OCI-LY1 (cell line): ENCODE measurements at regions not wholly inside any gene's neighbourhood (a gene's known extent, or its start where the extent isn't known, plus 50 kb on each side); places are given as distances from the start of the nearest gene placed in this dataset.

Experiments
- H2AFZ ChIP-seq: fragments of 200-600 bp; sonication (generic), shearing (Covaris generic); 2 replicates; pipeline ENCODE4 v1.6.0; 2014; ENCODE audit warnings: antibody characterized with exemption, mild to moderate bottlenecking, low read length
- H3F3A ChIP-seq: fragments of 200-600 bp; sonication (generic), shearing (Covaris generic); 2 replicates; pipeline ENCODE4 v1.6.0; 2014; ENCODE audit warnings: mild to moderate bottlenecking, antibody characterized with exemption, low read length, moderate library complexity; ENCODE audit not compliant: insufficient read depth
- H3K27ac ChIP-seq: fragments of 200-600 bp; sonication (generic); 2 replicates; pipeline ENCODE4 v1.5.1; 2014; ENCODE audit warnings: low read length, mixed run types, mild to moderate bottlenecking, low read depth; ENCODE audit not compliant: poor library complexity, severe bottlenecking
- H3K27me3 ChIP-seq: fragments of 200-600 bp; sonication (generic); 2 replicates; pipeline ENCODE4 v1.6.0; 2014; ENCODE audit warnings: antibody characterized with exemption, mild to moderate bottlenecking, low read length, moderate library complexity; ENCODE audit not compliant: insufficient read depth
- H3K36me3 ChIP-seq: fragments of 200-600 bp; sonication (generic); 2 replicates; pipeline ENCODE4 v1.6.1; 2014; ENCODE audit warnings: mild to moderate bottlenecking, antibody characterized with exemption, low read length, moderate library complexity, mixed read lengths; ENCODE audit not compliant: insufficient read depth
- H3K4me1 ChIP-seq: fragments of 200-600 bp; sonication (generic); 2 replicates; pipeline ENCODE4 v1.5.1; 2014; ENCODE audit warnings: mild to moderate bottlenecking, low read length, moderate library complexity; ENCODE audit not compliant: insufficient read depth, severe bottlenecking
- H3K4me2 ChIP-seq: fragments of 200-600 bp; sonication (generic), shearing (Covaris generic); 2 replicates; pipeline ENCODE4 v1.6.1; 2014; ENCODE audit warnings: low read length
- H3K4me3 ChIP-seq: fragments of 200-600 bp; sonication (generic); 2 replicates; pipeline ENCODE4 v1.5.1; 2014; ENCODE audit warnings: low read length, low read depth, mild to moderate bottlenecking, mixed read lengths; ENCODE audit not compliant: poor library complexity, severe bottlenecking
- H3K79me2 ChIP-seq: fragments of 200-600 bp; shearing (Covaris generic); 2 replicates; pipeline ENCODE4 v1.6.1; 2016; ENCODE audit warnings: mixed run types, low read length, mixed read lengths; ENCODE audit not compliant: insufficient read depth
- H3K9ac ChIP-seq: fragments of 200-600 bp; sonication (generic), shearing (Covaris generic); 2 replicates; pipeline ENCODE4 v1.6.1; 2014; ENCODE audit warnings: mild to moderate bottlenecking, low read length, mixed read lengths
- H3K9me2 ChIP-seq: fragments of 200-600 bp; sonication (generic), shearing (Covaris generic); 2 replicates; pipeline ENCODE4 v1.6.1; 2014; ENCODE audit warnings: low read depth, mild to moderate bottlenecking, low read length, mixed read lengths
- H3K9me3 ChIP-seq: fragments of 200-600 bp; shearing (Covaris generic); 2 replicates; pipeline ENCODE4 v1.6.1; 2014; ENCODE audit warnings: low read length, mixed read lengths
- H4K20me1 ChIP-seq: fragments of 200-600 bp; sonication (generic), shearing (Covaris generic); 2 replicates; pipeline ENCODE4 v1.6.0; 2016; ENCODE audit warnings: mild to moderate bottlenecking, low read length; ENCODE audit not compliant: insufficient read depth
- CTCF ChIP-seq: fragments of 200-600 bp; sonication (generic), shearing (Covaris generic); IDR thresholded peaks from 2 replicates; pipeline ENCODE4 v1.5.1; 2017; ENCODE audit warnings: mild to moderate bottlenecking, antibody characterized with exemption, low read length, moderate library complexity, mixed read lengths
- EZH2 ChIP-seq: fragments of 200-600 bp; sonication (generic), shearing (Covaris generic); IDR thresholded peaks from 2 replicates; pipeline ENCODE4 v1.8.0; 2017; ENCODE audit warnings: borderline replicate concordance, mixed run types, mild to moderate bottlenecking, antibody characterized with exemption, low read length, moderate library complexity, mixed read lengths

- H3K79me2 ChIP-seq: no peaks in the 10 kb centered on the region
- H3K27me3 ChIP-seq: no peaks in the 10 kb centered on the region
- H3K27ac ChIP-seq: no peak overlapping the region
- H3K4me3 ChIP-seq: no peak overlapping the region
- no peak overlapping the region for H3K9ac ChIP-seq
- TF ChIP-seq CTCF (no peak), EZH2 (no peak)
- no peaks in the 10 kb centered on the region for H3K36me3 ChIP-seq
- no peaks in the 10 kb centered on the region for H3K4me1 ChIP-seq
- no peaks in the 10 kb centered on the region for H3F3A ChIP-seq
- no peaks in the 10 kb centered on the region for H4K20me1 ChIP-seq
- H3K9me3 ChIP-seq: no peaks in the 10 kb centered on the region
- no peak overlapping the region for H3K4me2 ChIP-seq
- H2AFZ ChIP-seq: no peak overlapping the region
- H3K9me2 ChIP-seq: no peaks in the 10 kb centered on the region
These were observed 616.8 kb downstream of the NR4A2 start for GRCh38 chr2:155715705-155716104.

GRCh38 chr2:155714983-155715382 lies 617.5 kb downstream of the NR4A2 start:
- Histone ChIP-seq H3F3A (no peaks in the 10 kb centered on the region), H3K9me2 (no peaks in the 10 kb centered on the region), H4K20me1 (no peaks in the 10 kb centered on the region), H3K27me3 (no peaks in the 10 kb centered on the region), H3K4me2 (no peak overlapping the region), H3K4me3 (no peak overlapping the region), H3K27ac (no peak overlapping the region), H3K79me2 (no peaks in the 10 kb centered on the region), H3K36me3 (no peaks in the 10 kb centered on the region), H3K9me3 (no peaks in the 10 kb centered on the region), H3K4me1 (no peaks in the 10 kb centered on the region), H2AFZ (no peak overlapping the region), H3K9ac (no peak overlapping the region)
- TF ChIP-seq CTCF (no peak), EZH2 (no peak)

GRCh38 chr2:155708071-155708470 lies 624.5 kb downstream of the NR4A2 start:
- no peak overlapping the region for H3K27ac ChIP-seq
- no peak overlapping the region for H2AFZ ChIP-seq
- H3F3A ChIP-seq: no peaks in the 10 kb centered on the region
- H3K9me2 ChIP-seq: no peaks in the 10 kb centered on the region
- no peaks in the 10 kb centered on the region for H3K4me1 ChIP-seq
- H3K9ac ChIP-seq: no peak overlapping the region
- TF ChIP-seq EZH2: no peak
- TF ChIP-seq CTCF: no peak
- no peak overlapping the region for H3K4me3 ChIP-seq
- H3K9me3 ChIP-seq: no peaks in the 10 kb centered on the region
- H3K4me2 ChIP-seq: no peak overlapping the region
- no peaks in the 10 kb centered on the region for H3K36me3 ChIP-seq
- H3K79me2 ChIP-seq: no peaks in the 10 kb centered on the region
- no peaks in the 10 kb centered on the region for H4K20me1 ChIP-seq
- no peaks in the 10 kb centered on the region for H3K27me3 ChIP-seq
